IPS DF 6.9 (cell line): ENCODE measurements at regions not wholly inside any gene's neighbourhood (a gene's known extent, or its start where the extent isn't known, plus 50 kb on each side); places are given as distances from the start of the nearest gene placed in this dataset.

Experiments
- DNase-seq: peaks from one replicate; pipeline ENCODE4 v3.0.0-alpha.2; 2013; ENCODE audit warnings: low read depth, low spot score
- H3K27ac ChIP-seq: one replicate; pipeline ENCODE4 v1.5.1; 2013; ENCODE audit warnings: low read length, control low read depth
- H3K27me3 ChIP-seq: 2 replicates; pipeline ENCODE4 v1.6.1; 2013; ENCODE audit warnings: mild to moderate bottlenecking, low read length; ENCODE audit not compliant: control insufficient read depth, insufficient read depth
- H3K36me3 ChIP-seq: 2 replicates; pipeline ENCODE4 v1.6.1; 2013; ENCODE audit warnings: low read length; ENCODE audit not compliant: control insufficient read depth, insufficient read depth
- H3K4me1 ChIP-seq: 2 replicates; pipeline ENCODE4 v1.6.1; 2013; ENCODE audit warnings: low read length; ENCODE audit not compliant: control insufficient read depth, insufficient read depth
- H3K4me3 ChIP-seq: 2 replicates; pipeline ENCODE4 v1.5.1; 2013; ENCODE audit warnings: mild to moderate bottlenecking, low read length
- H3K9me3 ChIP-seq: 2 replicates; pipeline ENCODE4 v1.6.1; 2013; ENCODE audit warnings: low read length, inconsistent platforms; ENCODE audit not compliant: control insufficient read depth, insufficient read depth
- WGBS: extraction: QIAGEN DNeasy Blood & Tissue Kit; methylation state at CpG from one replicate; pipeline ENCODE4 v1.1.7; 2013; ENCODE audit warnings: mixed read lengths, missing lambda C conversion rate; ENCODE audit not compliant: insufficient read length, insufficient coverage; 5-methylcytosine and 5-hydroxymethylcytosine counted together

DNA sequence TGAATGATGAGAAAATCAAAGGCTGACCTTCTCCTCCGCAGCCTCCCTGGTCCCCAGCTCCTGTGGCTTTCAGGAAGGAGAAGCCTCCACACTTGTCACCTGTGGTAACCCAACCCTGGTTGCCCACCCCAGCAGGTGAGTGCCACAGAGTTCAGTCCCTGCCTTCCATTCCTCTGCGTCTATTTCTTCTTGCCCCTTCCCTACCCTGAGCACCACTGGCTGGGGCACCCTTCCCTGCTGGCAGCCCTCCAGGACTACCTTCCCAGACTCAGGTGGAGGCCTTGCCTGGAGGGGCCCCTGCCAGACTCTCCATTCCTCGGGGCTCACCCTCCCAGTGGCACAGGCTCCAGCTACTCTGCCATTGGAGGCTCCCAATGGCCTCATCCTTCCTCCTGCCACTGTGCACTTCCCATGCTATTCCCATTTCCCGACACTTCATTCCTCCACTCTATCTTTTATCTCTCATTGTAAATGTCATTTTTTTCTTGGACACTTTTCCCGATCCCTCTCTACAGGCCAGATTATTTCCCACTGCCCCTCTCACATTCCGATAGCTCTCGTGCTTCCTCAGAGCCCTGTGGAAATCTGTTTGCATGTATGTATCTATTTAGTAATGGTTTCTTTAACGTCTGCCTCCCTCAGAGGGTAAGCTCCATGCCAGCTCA, 90.6 kb upstream of the PCBD1 start:
- DNase-seq, result no peak
- WGBS, result 100% methylated on average over 2 of the region's 8 CpGs
- H3K27me3 ChIP-seq, result no peaks in the 10 kb centered on the region
- no peaks in the 10 kb centered on the region for H3K4me1 ChIP-seq
- no peaks in the 10 kb centered on the region for H3K36me3 ChIP-seq
- H3K9me3 ChIP-seq, result no peaks in the 10 kb centered on the region
- no peak overlapping the region for H3K4me3 ChIP-seq
- no peak overlapping the region for H3K27ac ChIP-seq

DNA sequence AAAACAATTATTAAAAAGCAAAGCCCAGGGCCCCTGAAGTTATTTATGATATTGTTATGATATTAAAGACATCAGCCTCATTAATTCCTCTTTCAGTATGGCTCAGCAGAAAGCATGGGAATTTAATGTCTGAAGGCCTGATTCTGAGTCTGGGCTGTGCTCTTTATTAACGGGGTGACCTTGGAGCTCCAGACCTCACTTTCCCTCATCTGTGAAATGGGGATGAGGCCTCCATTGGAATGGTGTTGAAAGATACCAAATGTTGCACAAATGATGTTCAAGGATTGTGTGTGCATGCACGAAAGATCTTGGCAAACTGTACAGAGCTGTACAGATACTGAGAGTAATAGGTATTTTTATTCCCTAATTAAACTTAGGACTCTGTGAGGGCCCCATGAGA, 92.3 kb upstream of the PCBD1 start:
- no peaks in the 10 kb centered on the region for H3K27me3 ChIP-seq
- no CpG with 5 or more reads among the region's 2 CpGs for WGBS
- no peaks in the 10 kb centered on the region for H3K9me3 ChIP-seq
- no peak for DNase-seq
- H3K4me1 ChIP-seq, result 0 out of 2 replicates have a peak, but pooled peaks cover under 1% of the 10 kb centered on the region
- no peak overlapping the region for H3K27ac ChIP-seq
- no peaks in the 10 kb centered on the region for H3K36me3 ChIP-seq
- no peak overlapping the region for H3K4me3 ChIP-seq

DNA sequence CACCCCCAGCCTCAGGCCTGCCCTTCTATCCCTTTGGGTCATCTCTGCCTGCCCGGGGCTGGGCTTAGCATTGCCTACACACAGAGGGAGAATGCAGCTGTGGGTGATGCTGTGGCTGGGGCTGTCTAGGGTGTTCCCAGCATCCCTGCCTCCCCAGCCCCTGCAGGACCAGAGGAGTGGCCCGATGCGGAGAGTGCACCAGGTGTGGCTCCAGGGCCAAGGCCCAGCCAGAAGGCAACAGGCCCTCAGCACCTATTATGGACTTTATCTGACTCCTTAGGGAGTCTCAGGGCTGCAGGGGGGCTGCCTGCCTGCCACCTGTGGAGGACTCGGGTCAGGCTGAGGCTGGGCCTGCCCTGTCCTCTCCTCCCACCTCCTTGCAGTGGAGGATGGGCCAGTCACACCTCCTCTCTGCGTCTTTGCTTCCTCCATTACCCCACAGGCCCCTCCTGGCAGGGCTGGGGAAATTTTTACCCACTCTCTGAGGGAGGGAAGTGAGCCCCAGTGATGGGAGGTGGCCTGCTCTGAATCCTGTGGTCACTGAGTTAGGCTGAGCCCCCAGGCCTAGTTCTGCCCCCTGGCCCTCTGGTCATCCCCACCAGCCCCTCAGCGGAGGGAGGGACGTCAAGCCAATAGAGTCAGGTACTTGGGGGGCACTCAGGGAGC, 92.9 kb upstream of the PCBD1 start:
- H3K4me1 ChIP-seq, result 0 out of 2 replicates have a peak, but pooled peaks cover 1% of the 10 kb centered on the region
- H3K27me3 ChIP-seq, result no peaks in the 10 kb centered on the region
- no peak for DNase-seq
- no peaks in the 10 kb centered on the region for H3K36me3 ChIP-seq
- H3K4me3 ChIP-seq, result no peak overlapping the region
- no peak overlapping the region for H3K27ac ChIP-seq
- WGBS, result no CpG with 5 or more reads among the region's 7 CpGs
- H3K9me3 ChIP-seq, result no peaks in the 10 kb centered on the region

DNA sequence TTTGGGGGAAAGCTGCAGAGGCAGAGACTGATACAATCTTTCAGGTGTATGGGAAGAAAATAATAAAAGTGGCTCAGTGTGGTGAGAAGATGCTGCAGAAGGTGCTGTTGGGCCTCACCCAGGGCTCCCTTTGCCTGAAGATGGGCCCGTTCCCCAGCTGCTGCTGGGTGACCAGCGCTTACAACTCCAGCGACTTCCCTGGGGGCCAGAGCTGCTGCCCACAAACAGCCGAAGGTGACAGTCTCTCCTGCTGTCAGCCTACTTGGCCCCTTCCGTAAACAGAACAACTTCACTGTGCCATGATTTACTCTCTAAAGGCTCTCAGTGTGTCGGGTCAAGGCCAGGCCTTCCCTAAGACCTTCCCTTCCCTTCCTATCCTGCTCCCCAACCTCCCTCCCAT, 93.6 kb upstream of the PCBD1 start:
- Histone ChIP-seq H3K9me3 (no peaks in the 10 kb centered on the region), H3K36me3 (no peaks in the 10 kb centered on the region), H3K27ac (no peak overlapping the region), H3K4me3 (no peak overlapping the region), H3K27me3 (no peaks in the 10 kb centered on the region), H3K4me1 (0 out of 2 replicates have a peak, but pooled peaks cover 1% of the 10 kb centered on the region)
- no CpG with 5 or more reads among the region's 6 CpGs for WGBS
- no peak for DNase-seq

DNA sequence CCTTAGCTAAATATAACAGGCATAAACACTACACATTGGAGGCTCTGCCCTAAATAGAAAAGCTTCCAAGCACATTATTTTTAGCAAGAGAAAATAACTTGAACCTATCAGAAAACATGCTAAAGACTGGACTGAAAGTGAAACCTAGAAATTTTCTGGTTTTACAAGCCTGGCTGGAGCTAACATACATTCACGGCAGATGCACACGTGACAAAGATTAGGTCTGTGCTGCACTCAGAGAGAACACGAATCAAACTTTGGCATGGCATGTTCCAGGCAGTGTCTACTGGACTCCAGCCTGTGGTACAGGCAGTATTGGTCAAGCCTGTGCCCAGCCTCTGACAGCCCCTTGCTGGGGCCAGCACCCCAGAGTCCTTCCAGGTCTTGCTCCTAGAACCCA, 94.1 kb upstream of the PCBD1 start:
- Histone ChIP-seq H3K36me3 (no peaks in the 10 kb centered on the region), H3K27me3 (no peaks in the 10 kb centered on the region), H3K9me3 (no peaks in the 10 kb centered on the region), H3K27ac (no peak overlapping the region), H3K4me3 (no peak overlapping the region), H3K4me1 (0 out of 2 replicates have a peak, but pooled peaks cover 1% of the 10 kb centered on the region)
- WGBS, result no CpG with 5 or more reads among the region's 3 CpGs
- no peak for DNase-seq

DNA sequence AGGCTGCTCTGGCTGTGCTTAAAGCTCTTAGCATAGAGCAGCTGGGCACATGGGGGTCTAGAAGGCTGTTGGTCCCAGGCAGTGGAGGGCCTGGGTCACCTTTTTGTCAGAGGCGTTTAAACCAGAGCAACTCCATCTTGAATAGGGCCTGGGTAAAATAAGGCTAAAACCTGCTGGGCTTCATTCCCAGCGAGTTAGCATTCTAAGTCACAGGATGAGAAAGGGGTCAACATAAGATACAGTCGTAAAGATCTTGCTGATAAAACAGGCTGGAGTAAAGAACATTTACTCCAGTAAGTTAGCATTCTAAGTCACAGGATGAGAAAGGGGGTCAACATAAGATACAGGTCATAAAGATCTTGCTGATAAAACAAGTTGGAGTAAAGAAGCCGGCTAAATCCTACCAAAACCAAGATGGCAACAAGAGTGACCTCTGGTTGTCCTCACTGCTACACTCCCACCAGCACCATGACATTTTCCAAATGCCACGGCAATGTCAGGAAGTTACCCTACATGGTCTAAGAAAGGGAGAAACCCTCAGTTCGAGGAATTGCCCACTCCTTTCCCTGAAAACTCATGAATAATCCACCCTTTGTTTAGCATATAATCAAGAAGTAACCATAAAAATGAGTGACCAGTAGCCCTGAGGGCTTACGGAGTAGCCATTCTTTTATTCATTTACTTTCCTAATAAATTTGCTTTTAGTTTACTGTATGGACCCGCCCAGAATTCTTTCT, 96.8 kb upstream of the PCBD1 start:
- WGBS, result no CpG with 5 or more reads among the region's 8 CpGs
- DNase-seq, result no peak
- Histone ChIP-seq H3K9me3 (no peaks in the 10 kb centered on the region), H3K27ac (no peak overlapping the region), H3K4me1 (0 out of 2 replicates have a peak, but pooled peaks cover 1% of the 10 kb centered on the region), H3K27me3 (no peaks in the 10 kb centered on the region), H3K36me3 (no peaks in the 10 kb centered on the region), H3K4me3 (no peak overlapping the region)

DNA sequence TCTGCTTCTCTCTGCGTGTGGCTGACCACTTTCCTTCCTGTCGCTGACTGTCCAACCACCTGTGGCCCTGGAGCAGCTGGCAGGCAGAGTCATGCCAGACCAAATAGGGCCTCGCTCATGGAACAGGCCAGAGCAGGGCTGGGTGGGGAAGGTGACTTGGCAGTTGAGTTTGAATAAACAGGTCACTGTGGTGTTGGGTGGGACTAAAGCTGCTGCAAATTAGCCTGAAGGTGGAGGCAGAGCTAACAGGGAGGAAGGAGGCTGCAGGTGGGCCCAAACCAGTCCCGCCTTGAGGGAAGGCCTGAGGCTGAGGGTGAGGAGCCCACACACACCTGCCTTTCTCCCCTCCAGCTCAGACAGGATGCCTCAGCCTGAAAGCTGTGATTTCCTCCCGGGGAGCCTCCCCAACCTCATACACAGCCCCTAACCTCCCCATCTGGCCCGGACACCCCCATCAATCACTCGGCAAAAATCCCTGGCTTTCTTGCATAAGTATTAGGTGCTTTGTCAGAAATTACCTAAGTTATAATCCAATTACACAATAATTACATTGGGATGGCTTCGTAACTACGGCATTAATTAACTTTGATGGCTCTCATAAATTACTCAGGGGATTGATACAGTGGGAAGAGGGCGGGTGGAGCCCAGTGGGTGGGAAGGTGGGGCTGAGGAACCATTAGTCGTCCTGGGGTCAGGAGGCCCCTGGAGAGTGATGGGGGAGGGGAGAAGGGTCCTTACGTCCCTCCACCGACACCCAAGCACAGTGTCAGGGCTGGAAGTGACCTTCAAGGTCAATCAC, 97.7 kb upstream of the PCBD1 start:
- WGBS, result no CpG with 5 or more reads among the region's 13 CpGs
- no peak for DNase-seq
- Histone ChIP-seq H3K4me3 (no peak overlapping the region), H3K36me3 (no peaks in the 10 kb centered on the region), H3K27me3 (no peaks in the 10 kb centered on the region), H3K4me1 (0 out of 2 replicates have a peak, but pooled peaks cover 1% of the 10 kb centered on the region), H3K9me3 (no peaks in the 10 kb centered on the region), H3K27ac (no peak overlapping the region)

DNA sequence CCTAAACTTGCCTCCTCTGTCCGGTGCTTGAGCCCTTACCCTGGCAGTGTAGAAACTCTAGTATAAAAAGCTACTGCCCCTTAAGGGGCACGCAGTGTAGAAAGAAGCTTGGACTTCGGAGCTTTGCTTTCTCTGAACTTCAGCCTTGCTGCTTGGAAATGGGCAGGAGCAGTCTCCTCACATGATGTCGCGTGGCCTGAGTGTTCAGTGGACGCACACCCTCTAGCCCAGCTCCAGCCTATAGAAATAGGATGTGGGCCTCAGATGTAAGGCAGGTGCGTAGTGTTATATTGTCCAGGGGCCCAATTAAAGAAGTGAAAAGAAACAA, 98.2 kb upstream of the PCBD1 start:
- Histone ChIP-seq H3K36me3 (no peaks in the 10 kb centered on the region), H3K9me3 (no peaks in the 10 kb centered on the region), H3K27ac (no peak overlapping the region), H3K4me3 (no peak overlapping the region), H3K27me3 (no peaks in the 10 kb centered on the region), H3K4me1 (0 out of 2 replicates have a peak, but pooled peaks cover 1% of the 10 kb centered on the region)
- WGBS, result no CpG with 5 or more reads among the region's 7 CpGs
- DNase-seq, result no peak

DNA sequence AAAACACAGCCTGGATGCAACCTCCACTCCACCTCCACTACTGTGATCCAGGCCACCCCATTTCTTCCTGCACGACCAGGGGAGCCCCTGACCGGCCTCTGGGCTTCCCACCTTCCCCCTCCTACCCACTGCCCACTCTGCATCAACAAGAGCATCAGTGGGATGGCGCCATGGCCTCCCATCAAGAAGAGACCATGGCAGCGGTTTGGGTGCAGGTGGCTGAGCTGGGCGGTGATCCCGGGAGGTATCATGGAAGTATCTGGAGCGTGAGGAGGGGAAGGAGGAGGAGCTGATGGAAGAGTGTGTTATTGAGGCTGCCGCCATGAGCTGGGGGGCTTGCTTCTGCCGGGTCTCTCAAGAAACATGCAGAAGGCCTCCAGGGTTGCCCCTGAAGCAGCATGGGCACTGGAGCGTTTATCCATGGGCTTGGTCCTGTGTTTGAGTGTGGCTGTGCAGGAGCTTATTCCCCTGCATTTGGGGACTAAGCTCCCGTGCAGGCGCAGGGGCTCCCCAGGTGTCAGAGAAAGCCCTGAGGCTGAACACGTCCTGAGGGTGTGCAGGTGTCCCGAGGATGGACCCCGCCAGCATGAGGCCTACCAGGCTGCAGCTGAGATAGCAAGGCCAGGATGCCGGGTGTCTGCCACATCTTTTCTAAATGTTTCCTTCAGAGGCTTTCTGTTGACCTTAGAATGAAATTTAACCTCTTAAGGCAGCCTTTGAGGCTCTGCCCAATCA, 99.2 kb upstream of the PCBD1 start:
- Histone ChIP-seq H3K4me1 (0 out of 2 replicates have a peak, but pooled peaks cover 1% of the 10 kb centered on the region), H3K27ac (no peak overlapping the region), H3K9me3 (no peaks in the 10 kb centered on the region), H3K27me3 (no peaks in the 10 kb centered on the region), H3K4me3 (no peak overlapping the region), H3K36me3 (no peaks in the 10 kb centered on the region)
- no peak for DNase-seq
- no CpG with 5 or more reads among the region's 16 CpGs for WGBS
